LHCN-M2 (cell line): ENCODE measurements at regions not wholly inside any gene's neighbourhood (a gene's known extent, or its start where the extent isn't known, plus 50 kb on each side); places are given as distances from the start of the nearest gene placed in this dataset.
A peak's percentile ranks its signal among the peaks of the same experiment; 100 is the strongest.

Experiments
- DNase-seq: peaks from one replicate; pipeline ENCODE4 v3.0.0-alpha.2; 2012; ENCODE audit warnings: low read depth

DNA sequence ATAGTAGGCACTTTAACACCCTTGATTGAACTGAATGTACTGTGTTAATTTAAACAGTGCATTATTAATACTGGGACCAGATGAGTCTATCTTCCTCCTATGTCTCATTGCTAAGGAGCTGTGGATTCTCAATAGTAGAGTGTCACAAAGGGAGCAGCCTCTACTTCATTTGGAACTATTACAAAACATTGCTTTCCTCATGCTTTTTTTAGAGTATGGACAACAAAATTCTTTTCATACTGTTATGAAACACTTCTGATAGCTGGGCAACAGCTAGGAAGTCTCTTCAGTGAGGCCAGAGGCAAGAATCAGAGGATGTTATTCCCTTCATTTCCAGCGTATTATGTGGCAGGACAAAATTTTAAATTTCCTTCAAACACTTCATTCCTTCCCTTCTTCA, 160.8 kb downstream of the FBXO8 start:
- peak; percentile 11 for DNase-seq

DNA sequence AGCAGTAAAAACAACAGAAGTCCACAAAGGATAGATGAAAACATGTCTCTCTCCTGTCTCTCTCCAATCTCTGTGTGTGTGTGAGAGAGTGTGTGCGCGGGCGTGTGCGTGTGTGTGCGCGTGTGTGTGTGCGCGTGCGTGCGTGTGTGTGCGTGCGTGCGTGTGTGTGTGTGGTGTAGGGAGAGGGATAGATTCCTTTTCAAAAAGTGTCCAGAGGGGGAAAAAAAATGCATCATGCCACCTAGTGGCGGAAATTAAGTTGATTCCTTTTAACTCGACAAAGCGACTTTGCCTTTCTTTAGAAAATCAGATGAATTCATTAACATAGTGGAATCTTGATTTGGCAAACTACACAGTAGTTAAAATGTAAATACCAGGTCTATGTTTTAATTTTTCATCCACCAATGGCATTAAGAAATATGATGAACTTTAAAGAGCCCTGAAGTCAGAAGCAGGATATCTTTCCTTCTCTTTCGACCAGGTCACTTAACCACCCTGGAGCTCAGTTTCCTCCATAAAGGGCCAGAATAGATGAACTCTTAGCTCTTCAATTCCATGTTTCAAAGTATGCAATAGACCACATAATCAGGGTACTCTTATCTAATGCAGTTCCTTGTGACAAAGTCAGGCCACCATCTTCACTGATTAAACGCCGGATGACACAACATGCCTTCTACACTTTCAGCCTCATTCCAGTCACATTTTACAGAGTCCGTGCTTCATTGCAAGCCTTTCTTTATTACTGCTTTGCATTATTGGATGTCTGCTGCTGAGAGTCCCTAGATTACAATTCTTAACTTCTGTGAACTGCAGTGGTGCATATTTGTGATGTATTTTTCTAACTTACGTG, 162.8 kb downstream of the FBXO8 start:
- DNase-seq = peak; percentile 84

DNA sequence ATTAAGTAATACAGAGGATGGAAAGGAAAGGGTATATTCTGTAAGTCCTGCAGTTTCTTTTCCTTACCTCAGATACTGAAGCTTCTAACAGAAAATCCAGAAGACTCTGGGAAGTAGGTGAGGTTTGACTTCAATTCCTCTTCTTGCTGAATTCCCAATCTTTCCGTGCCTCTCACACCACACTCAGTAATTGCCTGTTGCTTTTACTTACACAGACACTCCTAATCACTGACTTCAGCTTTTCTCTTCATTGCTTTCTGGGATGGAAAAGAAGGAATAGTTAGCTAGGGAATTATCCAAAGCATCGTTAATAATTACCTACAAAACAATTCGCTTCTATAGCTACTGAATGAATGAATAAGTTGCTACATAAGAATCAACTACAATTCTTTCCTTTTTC, 163.6 kb downstream of the FBXO8 start:
- no peak for DNase-seq

DNA sequence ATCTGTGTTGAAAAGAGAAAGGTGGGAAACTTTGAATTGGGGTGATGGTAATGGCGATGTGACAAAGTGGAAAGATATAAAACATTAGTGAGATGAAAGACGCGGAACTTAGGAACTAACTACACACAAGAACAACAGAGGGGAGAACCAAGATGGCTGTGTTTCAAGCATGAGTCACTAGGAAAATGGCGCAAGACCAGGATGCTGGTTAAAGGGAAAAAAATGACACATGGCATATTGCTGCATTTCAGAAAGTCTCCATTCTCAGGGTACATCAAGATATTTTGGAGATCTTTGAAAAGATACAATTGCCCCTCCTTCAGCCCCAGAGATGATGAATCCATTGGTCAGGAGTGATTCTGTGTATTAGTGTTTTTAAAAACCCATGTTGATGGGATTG, 164.4 kb downstream of the FBXO8 start:
- peak; percentile 80 for DNase-seq

DNA sequence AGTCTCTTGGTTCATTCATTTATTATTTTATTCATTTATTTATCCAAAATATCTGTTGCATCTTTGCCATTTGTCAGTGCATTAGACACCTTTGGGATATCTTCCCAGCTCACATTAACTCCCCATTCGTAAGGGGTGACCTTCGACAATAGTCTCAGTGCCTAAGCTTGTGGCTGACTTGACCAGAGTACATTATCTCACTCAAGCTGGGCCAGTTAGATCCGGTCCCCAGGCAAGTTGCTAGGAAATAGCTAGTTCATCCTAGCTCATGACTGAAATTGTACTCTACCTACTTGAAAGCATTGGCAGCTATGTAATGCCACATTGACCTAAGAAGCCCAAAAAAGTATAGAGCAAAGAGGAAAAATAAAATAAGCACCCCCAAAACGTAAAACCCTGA, 165.3 kb downstream of the FBXO8 start:
- DNase-seq = no peak

DNA sequence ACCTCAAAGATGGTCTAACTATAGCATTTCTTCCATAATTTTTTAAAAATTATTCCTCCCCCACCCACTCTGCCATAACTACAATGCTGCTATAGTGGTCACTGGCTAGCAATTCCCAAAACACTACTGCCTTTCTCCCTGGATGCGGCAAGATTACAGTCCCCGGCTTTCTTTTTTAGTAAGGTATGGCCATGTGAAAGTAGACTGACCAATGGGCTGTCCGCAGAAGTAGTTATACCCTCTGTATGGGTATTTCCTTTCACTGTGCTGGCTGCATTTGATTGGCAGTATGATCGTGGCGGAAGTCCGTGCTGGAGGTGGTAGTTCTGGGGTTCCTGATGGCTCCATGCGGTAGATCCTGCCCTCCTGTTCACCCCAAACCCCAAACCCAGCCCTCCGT, 166.0 kb downstream of the FBXO8 start:
- no peak for DNase-seq

DNA sequence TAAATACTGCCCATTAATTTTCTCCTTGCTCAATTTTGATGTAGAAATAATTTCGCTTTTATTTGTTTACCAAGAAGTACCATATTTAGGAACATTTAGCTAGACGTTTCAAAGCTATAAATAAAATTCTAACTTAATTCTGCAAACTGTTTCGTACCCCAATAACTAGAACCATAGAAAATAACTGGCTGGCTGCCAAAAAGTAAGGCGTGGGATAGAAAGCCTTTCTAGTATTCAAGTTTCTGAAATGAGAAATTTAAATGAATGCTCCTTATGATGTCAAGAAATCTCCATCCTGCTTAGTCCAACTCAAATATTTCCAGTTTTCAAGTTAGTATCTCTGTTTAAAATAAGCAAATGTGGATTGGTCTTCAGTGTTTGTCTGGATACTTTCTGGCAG, 167.4 kb downstream of the FBXO8 start:
- DNase-seq = no peak

DNA sequence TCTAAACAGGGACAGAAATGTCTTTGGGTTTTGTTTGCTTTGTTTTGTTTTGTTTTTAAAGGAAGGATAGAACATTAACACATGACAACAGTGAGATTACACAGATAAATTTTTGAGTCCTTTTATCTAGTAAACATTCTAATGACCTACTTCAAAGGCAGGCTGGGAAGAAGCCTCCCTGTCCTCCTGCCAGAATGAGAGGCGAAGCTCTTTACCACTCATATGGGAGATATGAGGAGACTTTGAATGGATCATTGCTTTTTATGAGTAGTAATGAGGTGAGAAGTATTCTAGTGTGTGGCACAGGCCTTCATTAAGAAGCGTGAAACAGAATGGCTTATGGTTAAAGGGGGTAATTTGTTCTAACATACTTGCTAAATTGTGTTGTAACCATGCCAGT, 172.0 kb downstream of the FBXO8 start:
- DNase-seq = no peak

DNA sequence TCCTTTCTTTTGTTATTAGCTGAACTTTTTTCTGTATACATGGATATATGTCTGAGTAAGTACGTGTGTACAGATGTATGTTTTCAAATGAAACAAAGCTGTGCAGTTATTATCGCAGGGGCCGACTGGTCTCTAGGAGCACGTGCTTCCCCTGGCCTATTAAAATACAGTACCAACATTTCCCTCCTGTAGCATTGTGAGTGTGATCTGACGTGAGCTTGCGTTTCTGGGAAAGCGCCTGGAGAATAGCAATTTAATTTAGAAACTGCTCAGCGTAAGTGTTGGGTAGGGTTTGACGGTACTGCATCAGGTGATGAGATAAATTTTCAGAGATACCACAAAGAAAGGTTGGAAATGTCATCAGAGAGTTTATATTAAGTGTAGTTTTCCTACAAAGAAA, 173.3 kb downstream of the FBXO8 start:
- DNase-seq = no peak

DNA sequence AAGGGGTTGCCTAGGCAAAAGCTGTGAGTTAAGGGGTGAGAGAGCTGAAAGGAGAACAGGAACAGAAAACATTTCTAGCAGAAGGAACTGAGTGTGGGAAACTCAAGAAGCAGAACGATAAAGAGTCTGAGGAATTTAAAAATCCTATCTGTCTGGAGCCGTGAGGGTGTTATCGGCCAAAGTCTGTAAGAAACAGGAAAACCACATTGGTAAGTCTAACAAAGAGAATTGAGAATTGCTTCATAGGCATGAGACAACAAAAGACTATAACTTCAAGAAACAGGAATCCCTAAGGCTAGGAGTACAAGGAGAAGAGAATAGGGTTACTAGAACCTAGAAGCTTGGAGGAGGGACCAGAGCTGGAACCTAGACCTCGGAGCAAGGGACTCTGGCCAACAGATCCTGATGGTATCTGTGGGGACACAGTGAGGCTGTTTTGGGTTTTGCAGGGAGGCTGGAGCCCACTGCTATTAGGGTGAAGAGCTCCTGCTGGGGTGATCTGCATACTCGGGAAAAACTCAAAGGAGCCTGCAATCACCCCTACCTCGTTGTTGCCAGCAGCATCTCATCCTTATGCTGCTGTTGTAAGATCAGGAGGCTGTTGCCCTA, 175.6 kb downstream of the FBXO8 start:
- no peak for DNase-seq

DNA sequence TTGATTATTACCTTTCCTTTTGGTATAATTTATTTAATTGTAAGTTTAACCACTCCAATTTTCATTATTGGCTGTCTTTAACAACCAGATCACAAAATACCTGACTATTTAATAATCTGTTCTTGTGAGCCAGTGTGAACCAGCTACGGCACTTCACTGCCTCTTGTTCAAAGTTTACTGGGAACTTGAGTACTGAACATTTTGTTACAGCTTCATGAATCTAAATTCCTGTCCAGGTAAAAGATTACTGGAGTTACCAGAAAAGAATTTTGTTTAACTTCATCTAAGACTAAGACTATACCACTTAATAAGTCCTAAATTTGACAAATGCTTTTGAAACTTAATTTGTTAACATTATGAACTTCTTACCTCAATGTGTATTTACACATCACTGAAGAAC, 178.3 kb downstream of the FBXO8 start:
- no peak for DNase-seq

DNA sequence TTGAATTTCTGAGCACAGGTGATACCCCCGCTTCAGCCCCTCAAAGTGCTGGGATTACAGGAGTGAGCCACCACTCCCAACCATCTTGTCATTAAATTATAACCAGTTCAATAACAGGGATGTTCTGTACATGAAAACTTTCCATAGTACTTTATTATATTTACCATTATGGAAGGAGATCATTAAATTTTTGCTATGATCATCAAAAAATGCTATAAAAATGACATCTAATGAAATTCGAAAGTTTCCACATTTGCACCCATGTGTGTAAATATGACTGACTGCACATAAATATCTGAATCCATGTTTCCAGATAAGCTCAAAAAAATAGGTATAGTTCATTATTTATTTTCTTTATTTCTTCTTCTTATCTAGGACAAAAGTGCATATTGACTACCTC, 182.6 kb downstream of the FBXO8 start:
- no peak for DNase-seq

DNA sequence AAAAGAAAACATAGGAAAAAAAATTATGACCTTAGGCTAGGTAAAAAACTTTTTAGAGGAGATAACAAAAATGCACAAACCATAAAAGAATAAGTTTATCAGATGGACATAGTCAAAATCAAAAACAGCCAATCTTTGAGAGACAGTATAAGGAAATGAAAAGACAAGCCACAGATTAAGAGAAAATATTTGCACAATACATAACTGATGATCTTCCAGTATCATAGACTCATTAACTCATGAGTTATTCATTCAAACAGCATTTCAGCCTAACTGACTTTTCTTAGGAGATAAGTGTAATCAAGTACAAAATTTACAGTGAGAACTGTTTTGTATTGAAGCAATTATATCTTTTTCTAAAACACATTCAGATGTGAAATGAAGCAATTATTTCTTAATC, 183.8 kb downstream of the FBXO8 start:
- no peak for DNase-seq

DNA sequence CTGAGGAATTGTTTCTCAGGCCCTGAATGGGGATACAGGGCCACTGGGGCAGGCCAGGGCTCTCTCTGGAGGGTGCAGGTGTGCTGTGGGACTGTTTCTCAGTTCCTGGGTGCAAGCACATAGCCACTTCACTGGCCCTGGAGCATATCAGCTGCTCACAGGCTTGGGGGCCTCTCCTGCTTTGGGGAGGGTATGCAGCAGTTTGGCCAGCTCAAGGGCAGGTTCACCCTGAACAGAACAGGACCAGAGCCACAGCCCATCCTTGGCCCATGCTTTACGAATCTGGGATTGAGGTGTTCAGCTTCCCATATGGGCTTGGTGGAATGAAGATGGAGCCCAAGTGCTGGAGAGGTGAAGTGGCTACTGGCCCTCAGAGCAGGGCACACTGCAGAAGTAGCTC, 186.5 kb downstream of the FBXO8 start:
- DNase-seq = no peak

DNA sequence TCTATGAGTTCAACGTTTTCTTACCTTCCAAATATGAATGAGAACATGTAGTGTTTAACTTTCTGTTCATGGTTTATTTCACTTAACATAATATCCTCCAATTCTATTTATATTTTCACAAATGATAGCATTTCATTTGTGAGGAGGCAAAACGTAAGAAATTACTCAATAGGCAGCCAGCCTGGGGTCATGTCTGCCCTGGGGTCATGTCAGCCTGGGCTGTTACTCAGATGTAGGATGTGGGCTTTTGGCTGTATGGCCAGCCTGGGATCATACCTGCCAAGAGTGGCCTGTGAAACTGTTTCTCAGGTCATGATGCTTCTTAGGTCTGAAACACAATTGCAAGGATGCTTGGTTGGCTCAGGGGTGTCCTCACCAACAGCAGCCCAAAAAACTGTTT, 187.0 kb downstream of the FBXO8 start:
- DNase-seq = no peak

DNA sequence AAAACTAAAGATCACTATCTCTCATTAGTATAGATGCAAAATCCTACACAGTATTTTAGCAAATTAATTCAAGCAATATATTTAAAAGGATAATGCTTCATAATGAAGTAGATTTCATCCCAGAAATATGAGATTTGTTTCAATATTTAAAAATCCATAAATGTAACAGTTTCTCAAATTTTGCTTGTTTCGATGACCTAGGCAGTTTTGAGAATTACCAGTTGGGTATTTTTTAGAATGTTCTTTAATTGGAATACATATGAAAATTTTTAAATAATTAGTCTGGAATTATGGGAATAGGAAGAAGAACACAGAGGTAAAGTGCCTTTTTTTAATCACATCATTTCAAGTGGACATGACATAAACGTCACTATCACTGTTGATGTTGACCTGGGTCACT, 192.3 kb downstream of the FBXO8 start:
- no peak for DNase-seq

DNA sequence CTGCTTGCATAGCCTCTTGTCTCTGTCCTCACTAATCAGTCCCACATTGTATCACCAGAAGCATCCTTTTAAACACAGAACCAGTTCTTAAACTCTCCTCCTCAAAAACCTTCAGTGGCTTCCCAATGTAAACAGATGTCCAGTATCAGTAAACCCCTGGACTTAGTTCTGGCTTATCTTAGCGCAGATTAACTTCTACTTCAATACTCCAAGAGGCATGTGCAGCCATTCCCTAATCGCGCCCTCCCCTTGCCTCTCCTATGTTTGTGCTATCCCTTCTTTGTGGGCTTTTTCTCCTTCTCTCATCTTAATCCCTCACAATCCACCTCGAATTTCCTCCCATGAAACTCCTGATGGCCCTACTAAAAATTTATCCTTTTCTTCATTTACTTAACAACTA, 193.8 kb downstream of the FBXO8 start:
- DNase-seq = no peak

DNA sequence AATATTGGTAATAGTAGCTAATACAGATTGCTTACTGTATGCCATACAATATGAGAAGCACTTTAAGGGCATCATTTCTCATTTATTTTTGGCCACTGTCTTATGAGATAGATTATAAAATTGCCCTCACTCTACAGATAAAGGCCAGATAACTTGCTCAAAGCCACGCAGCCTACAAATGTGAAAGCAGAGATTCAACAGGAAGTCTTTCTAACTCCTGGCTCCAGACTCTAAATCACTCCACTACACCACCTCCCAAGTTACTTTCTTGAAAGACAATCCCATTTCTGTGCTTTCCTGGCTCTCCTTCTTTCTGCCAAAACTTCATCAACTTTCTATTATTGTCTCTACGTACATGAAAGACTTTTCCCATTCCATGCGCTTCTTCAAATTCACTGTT, 194.7 kb downstream of the FBXO8 start:
- DNase-seq = no peak

DNA sequence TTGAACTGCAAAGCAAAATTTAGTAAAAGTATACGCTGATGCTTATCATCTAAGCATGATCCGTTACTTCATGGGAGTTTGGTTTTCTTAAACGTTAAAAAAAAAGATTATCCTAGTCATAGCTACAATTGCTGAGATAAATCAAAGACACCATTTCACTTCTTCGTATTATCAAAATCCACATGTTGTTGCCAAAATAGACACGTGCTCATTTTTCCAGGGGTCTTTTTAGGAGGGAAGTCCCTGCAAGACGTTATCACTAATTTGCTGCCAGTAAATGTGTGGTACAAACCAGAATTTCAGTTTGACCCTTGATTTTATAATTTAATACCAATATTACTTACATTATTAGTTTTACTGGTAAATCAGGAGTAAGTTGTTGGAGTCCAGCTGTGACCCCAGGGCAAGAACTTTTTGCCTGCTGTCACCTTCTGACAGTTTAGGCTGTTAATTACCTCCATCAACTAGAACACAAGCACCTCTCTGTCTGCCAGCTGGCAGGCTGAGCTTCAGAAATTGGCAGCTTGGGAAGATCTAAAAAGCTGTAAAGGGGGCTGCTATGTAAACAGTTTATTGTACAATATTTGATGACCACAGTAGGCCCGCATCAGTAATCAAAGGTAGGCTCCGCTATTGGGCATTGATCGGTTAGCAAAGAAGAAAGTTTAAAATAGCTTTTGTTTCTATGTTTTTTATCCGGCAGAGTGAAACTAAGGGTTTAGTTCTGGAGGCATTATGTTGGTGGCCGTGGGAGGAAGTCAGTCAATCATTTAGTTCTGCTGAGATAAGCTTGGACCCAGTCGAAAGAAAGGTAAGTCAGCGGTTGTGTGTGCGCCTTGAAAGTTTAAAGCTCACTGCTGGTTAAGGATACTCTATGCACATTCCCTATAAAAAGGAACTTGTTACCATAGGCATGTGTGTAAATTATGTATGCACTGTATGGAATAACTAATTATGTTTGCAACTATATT, 196.4 kb downstream of the FBXO8 start:
- DNase-seq = no peak

DNA sequence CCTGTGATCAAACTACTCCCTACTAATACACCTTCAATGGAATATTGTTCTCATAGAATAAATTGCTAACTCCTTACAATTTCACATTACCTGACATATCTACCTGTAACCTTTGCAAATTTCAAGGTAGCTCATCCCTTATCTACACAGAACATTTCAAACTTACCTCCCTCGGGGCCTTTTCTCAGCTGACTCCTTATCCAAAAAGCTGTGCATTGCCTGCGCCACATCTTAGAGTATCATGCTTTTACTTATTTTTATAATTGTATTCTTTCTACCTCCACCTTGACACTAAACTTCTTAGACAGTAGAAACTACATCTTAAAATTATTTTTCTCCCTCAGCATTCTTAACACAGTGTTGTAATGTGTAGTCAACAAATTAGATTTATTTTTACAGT, 198.5 kb downstream of the FBXO8 start:
- DNase-seq = no peak

DNA sequence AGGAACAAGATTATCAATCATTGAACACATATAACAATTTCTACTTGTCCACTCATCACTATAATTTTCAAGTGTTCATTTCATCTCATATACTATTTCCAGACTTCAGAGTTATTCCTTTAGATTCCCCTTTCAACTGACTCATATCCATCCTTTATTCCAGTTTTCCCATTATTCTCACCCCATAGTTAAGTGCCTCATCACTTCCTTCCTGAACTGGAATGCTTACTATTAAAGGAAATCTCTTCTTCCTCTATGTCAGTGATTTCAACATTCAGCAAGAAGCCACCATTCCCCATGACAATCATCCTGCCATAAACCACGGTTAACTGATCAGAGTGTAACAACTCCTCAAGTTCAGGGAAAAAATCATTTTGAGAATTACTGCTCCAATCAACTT, 198.9 kb downstream of the FBXO8 start:
- no peak for DNase-seq

DNA sequence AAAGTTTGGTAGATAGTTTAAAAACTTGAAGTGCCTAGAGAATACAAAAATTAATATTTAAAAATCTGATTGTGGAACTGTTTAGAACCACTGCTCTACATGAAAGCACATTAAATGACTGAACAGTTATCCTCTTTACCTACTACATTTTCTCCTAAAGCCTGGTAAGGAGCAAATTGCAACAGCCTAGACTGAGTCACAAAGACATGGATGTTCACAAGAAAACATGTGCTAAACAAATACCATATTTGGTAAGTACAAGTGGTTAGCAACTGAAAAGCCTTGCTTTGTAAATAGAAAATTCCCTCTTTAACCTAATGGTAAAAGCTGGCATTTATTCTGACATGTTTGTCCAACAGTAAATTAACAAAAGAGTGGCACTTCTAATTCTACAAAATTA, 203.1 kb downstream of the FBXO8 start:
- peak; percentile 81 for DNase-seq
